Loucy (cell line): ENCODE measurements at regions not wholly inside any gene's neighbourhood (a gene's known extent, or its start where the extent isn't known, plus 50 kb on each side); places are given as distances from the start of the nearest gene placed in this dataset.

ENCODE experiments used
- H2AFZ ChIP-seq: fragments of 200-600 bp; sonication (generic); 2 replicates; pipeline ENCODE4 v1.6.0; 2016; ENCODE audit warnings: antibody characterized with exemption, mild to moderate bottlenecking, low read length, moderate library complexity
- H3F3A ChIP-seq: fragments of 200-600 bp; 2 replicates; pipeline ENCODE4 v1.6.0; 2016; ENCODE audit warnings: antibody characterized with exemption, low read depth, mild to moderate bottlenecking
- H3K27me3 ChIP-seq: fragments of 200-600 bp; sonication (generic); 2 replicates; pipeline ENCODE4 v1.6.1; 2014; ENCODE audit warnings: low read length, mild to moderate bottlenecking; ENCODE audit not compliant: insufficient read depth, poor library complexity, severe bottlenecking
- H3K36me3 ChIP-seq: fragments of 200-600 bp; sonication (generic); 2 replicates; pipeline ENCODE4 v1.6.1; 2016; ENCODE audit warnings: low read length; ENCODE audit not compliant: insufficient read depth
- H3K4me1 ChIP-seq: fragments of 200-600 bp; sonication (generic); 2 replicates; pipeline ENCODE4 v1.5.1; 2014; ENCODE audit warnings: low read length, mild to moderate bottlenecking; ENCODE audit not compliant: insufficient read depth, poor library complexity, severe bottlenecking
- H3K4me2 ChIP-seq: fragments of 200-600 bp; sonication (generic); 2 replicates; pipeline ENCODE4 v1.6.0; 2014; ENCODE audit warnings: antibody characterized with exemption, low read length, low read depth, mild to moderate bottlenecking; ENCODE audit not compliant: poor library complexity, severe bottlenecking
- H3K4me3 ChIP-seq: fragments of 200-600 bp; sonication (generic); 2 replicates; pipeline ENCODE4 v1.5.1; 2014; ENCODE audit warnings: low read length, mild to moderate bottlenecking, mixed read lengths; ENCODE audit not compliant: poor library complexity, severe bottlenecking
- H3K79me2 ChIP-seq: fragments of 200-600 bp; sonication (generic); 2 replicates; pipeline ENCODE4 v1.6.1; 2014; ENCODE audit warnings: low read length; ENCODE audit not compliant: insufficient read depth
- H3K9ac ChIP-seq: fragments of 200-600 bp; sonication (generic); 2 replicates; pipeline ENCODE4 v1.6.0; 2014; ENCODE audit warnings: mild to moderate bottlenecking, low read depth, low read length, moderate library complexity; ENCODE audit not compliant: poor library complexity, severe bottlenecking
- H3K9me2 ChIP-seq: fragments of 200-600 bp; sonication (generic); replicated peaks from 2 replicates; pipeline ENCODE4 v1.6.1; 2016; ENCODE audit warnings: low read depth, low read length, mixed read lengths
- H3K9me3 ChIP-seq: fragments of 200-600 bp; sonication (generic); 2 replicates; pipeline ENCODE4 v1.6.1; 2014; ENCODE audit warnings: mild to moderate bottlenecking, antibody characterized with exemption, low read length, low read depth; ENCODE audit not compliant: insufficient read depth
- H4K20me1 ChIP-seq: fragments of 200-600 bp; sonication (generic); 2 replicates; pipeline ENCODE4 v1.6.0; 2014; ENCODE audit warnings: antibody characterized with exemption, low read length, mild to moderate bottlenecking; ENCODE audit not compliant: insufficient read depth, poor library complexity, severe bottlenecking
- CTCF ChIP-seq: fragments of 200-600 bp; sonication (generic); conservative IDR thresholded peaks from 2 replicates; pipeline ENCODE4 v1.5.1; 2014; ENCODE audit warnings: mild to moderate bottlenecking, antibody characterized with exemption, low read length
- EZH2phosphoT487 ChIP-seq: fragments of 200-600 bp; IDR thresholded peaks from 2 replicates; pipeline ENCODE4 v1.6.1; 2018; ENCODE audit warnings: antibody characterized with exemption, mild to moderate bottlenecking, moderate library complexity, borderline replicate concordance

- TF ChIP-seq EZH2phosphoT487 (no peak), CTCF (no peak)
- Histone ChIP-seq H3K36me3 (no peaks in the 10 kb centered on the region), H3F3A (no peaks in the 10 kb centered on the region)
These were observed 734.9 kb downstream of the NUP35 start for GRCh38 chr2:183859129-183859528.

GRCh38 chr2:183866666-183867065 is 731.7 kb upstream of the ZNF804A start:
- Histone ChIP-seq H4K20me1 (no peaks in the 10 kb centered on the region), H3K36me3 (no peaks in the 10 kb centered on the region), H3K4me3 (no peak overlapping the region), H3F3A (no peaks in the 10 kb centered on the region), H3K27me3 (no peaks in the 10 kb centered on the region), H3K4me1 (no peaks in the 10 kb centered on the region), H3K4me2 (no peak overlapping the region), H2AFZ (no peak overlapping the region), H3K9me3 (no peaks in the 10 kb centered on the region), H3K9ac (no peak overlapping the region), H3K79me2 (no peaks in the 10 kb centered on the region), H3K9me2 (no peaks in the 10 kb centered on the region)
- TF ChIP-seq EZH2phosphoT487 = no peak
- no peak for TF ChIP-seq CTCF

More at GRCh38 chr2:183859129-183859528, 734.9 kb downstream of the NUP35 start:
- H3K4me1 ChIP-seq = no peaks in the 10 kb centered on the region
- H3K4me3 ChIP-seq = no peak overlapping the region
- no peak overlapping the region for H3K4me2 ChIP-seq
- no peak overlapping the region for H2AFZ ChIP-seq
- H4K20me1 ChIP-seq = no peaks in the 10 kb centered on the region
- H3K9ac ChIP-seq = no peak overlapping the region
- H3K9me3 ChIP-seq = no peaks in the 10 kb centered on the region
- no peaks in the 10 kb centered on the region for H3K79me2 ChIP-seq
- H3K27me3 ChIP-seq = no peaks in the 10 kb centered on the region
- H3K9me2 ChIP-seq = no peaks in the 10 kb centered on the region

- TF ChIP-seq EZH2phosphoT487 (no peak), CTCF (no peak)
These were observed 731.1 kb upstream of the ZNF804A start for GRCh38 chr2:183867206-183867605.

More at GRCh38 chr2:183867206-183867605, 731.1 kb upstream of the ZNF804A start:
- Histone ChIP-seq H3K9me3 (no peaks in the 10 kb centered on the region), H4K20me1 (no peaks in the 10 kb centered on the region), H3K4me1 (no peaks in the 10 kb centered on the region), H3F3A (no peaks in the 10 kb centered on the region), H3K9ac (no peak overlapping the region), H3K79me2 (no peaks in the 10 kb centered on the region), H2AFZ (no peak overlapping the region), H3K36me3 (no peaks in the 10 kb centered on the region), H3K4me3 (no peak overlapping the region), H3K9me2 (no peaks in the 10 kb centered on the region), H3K4me2 (no peak overlapping the region), H3K27me3 (no peaks in the 10 kb centered on the region)
